ENCODE measurements at regions not wholly inside any gene's neighbourhood (a gene's known extent, or its start where the extent isn't known, plus 50 kb on each side); places are given as distances from the start of the nearest gene placed in this dataset.

DNA sequence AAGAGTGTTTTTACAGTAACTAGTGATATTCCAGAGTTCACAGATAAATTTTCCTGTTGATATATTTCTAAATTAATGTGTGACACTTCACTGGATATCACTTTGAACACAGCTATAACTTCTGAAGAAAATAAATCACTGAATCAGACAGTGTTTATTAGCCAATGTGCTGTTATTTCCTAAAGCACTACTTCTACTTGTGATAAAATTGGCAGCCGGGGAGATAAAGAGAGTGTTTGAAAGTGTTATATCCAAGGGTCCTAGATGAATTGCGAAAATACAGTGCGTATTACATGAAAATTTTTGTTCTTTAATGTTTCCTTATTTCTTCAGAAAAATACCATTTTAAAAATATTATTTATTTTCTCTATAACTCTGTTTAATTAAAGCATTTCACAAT lies 417.5 kb upstream of the ARGLU1 start:
- no peak for TF ChIP-seq CTCF (IDR thresholded peaks at IDR 0.05)
- TF ChIP-seq POLR2A (IDR thresholded peaks at IDR 0.05): no peak
- no peak for TF ChIP-seq POLR2AphosphoS5 (IDR thresholded peaks at IDR 0.05)

All from breast epithelium (tissue), 3 donors.